ENCODE measurements at regions not wholly inside any gene's neighbourhood (a gene's known extent, or its start where the extent isn't known, plus 50 kb on each side); places are given as distances from the start of the nearest gene placed in this dataset.

- TF ChIP-seq POLR2A (IDR thresholded peaks at IDR 0.05; ENCODE audit: low read length) (no peak), GATA1 (IDR thresholded peaks at IDR 0.05; ENCODE audit: low read depth, low read length) (no peak)
Measured at GRCh38 chr6:112683926-112684325, 336.8 kb downstream of the RFPL4B start.
